HepG2 (cell line): ENCODE measurements at regions not wholly inside any gene's neighbourhood (a gene's known extent, or its start where the extent isn't known, plus 50 kb on each side); places are given as distances from the start of the nearest gene placed in this dataset.

Experiments
- ATAC-seq: fragments of 200-7000 bp; cut with Tn5 transposase; 3 replicates; pipeline ENCODE4 v1.9.1; 2020; ENCODE audit warnings: mild to moderate bottlenecking, moderate library complexity
- BruUV-seq: library from RNA; stranded (reverse); fragments of 400-500 nt; replicated peaks from 2 replicates; lab custom pipeline; 2021; lab: Mats Ljungman, UMichigan
- CTCF ChIA-PET: fragments of 300-600 bp; formaldehyde crosslinking; extraction: SDS; loops from one replicate; lab custom pipeline; 2021; ENCODE audit warnings: low total read pairs, inconsistent platforms, low intra/inter-chr PET ratio; lab: Yijun Ruan, JAX
- POLR2A ChIA-PET: fragments of 350-600 bp; sonication (Branson Sonifier 250); formaldehyde crosslinking; loops from one replicate; lab custom pipeline; 2020; ENCODE audit warnings: antibody characterized with exemption, inconsistent platforms; lab: Yijun Ruan, JAX
- DNase-seq: peaks from one replicate; pipeline ENCODE4 v3.0.0-alpha.2; 2015; ENCODE audit warnings: low spot score
- FAIRE-seq: peaks from 3 replicates; lab custom pipeline; 2011; peaks lifted over from hg19 to GRCh38; lab: Jason Lieb, UNC
- H2AFZ ChIP-seq: one replicate; pipeline ENCODE4 v1.6.1; 2011; ENCODE audit warnings: low read length, inconsistent platforms
- H3K27ac ChIP-seq: fragments of 300-600 bp; 3 replicates; pipeline ENCODE4 v1.8.0; 2011; ENCODE audit warnings: mixed run types, mild to moderate bottlenecking, mixed read lengths, low read length, inconsistent platforms; ENCODE audit not compliant: insufficient read depth; ENCODE audit errors: extremely low read length
- H3K27me3 ChIP-seq, 2 experiments: fragments of 200-600 bp in 1 of 2; 2 replicates in 1 of 2; 3 replicates in 1 of 2; pipeline versions ENCODE4 v1.6.0 to v1.8.0; 2011; ENCODE audit warnings: low read length in 2 of 2, mild to moderate bottlenecking in 2 of 2, moderate library complexity in 2 of 2, inconsistent platforms in 1 of 2; ENCODE audit not compliant: insufficient read depth in 2 of 2, control insufficient read depth in 1 of 2
- H3K36me3 ChIP-seq, 2 experiments: fragments of 200-600 bp in 1 of 2; replicated peaks in 1 of 2; 2 replicates in 1 of 2; 3 replicates in 1 of 2; pipeline versions ENCODE4 v1.5.1 to v1.8.0; 2011; ENCODE audit warnings: low read length in 2 of 2, inconsistent platforms in 1 of 2; ENCODE audit not compliant: insufficient read depth in 2 of 2, control insufficient read depth in 1 of 2
- H3K4me1 ChIP-seq: 2 replicates; pipeline ENCODE4 v1.5.1; 2012; ENCODE audit warnings: low read length, inconsistent platforms; ENCODE audit not compliant: insufficient read depth
- H3K4me2 ChIP-seq: 2 replicates; pipeline ENCODE4 v1.6.0; 2011; ENCODE audit warnings: low read depth, low read length, inconsistent platforms
- H3K4me3 ChIP-seq, 3 experiments: fragments of 200-600 bp in 1 of 3; sonication (generic), shearing (Covaris generic) in 1 of 3; replicated peaks in 1 of 3; 2 replicates each; pipeline ENCODE4 v1.5.1; 2011 to 2016; ENCODE audit warnings: low read length in 3 of 3, inconsistent platforms in 2 of 3, low read depth in 2 of 3, mild to moderate bottlenecking in 2 of 3, control low read depth in 1 of 3, mixed read lengths in 1 of 3; ENCODE audit not compliant: insufficient read depth in 1 of 3
- H3K79me2 ChIP-seq: one replicate; pipeline ENCODE4 v1.6.1; 2011; ENCODE audit warnings: low read length, inconsistent platforms; ENCODE audit not compliant: insufficient read depth
- H3K9ac ChIP-seq: 2 replicates; pipeline ENCODE4 v1.6.0; 2011; ENCODE audit warnings: mild to moderate bottlenecking, low read depth, low read length, inconsistent platforms; ENCODE audit not compliant: insufficient read depth
- H3K9me3 ChIP-seq: 2 replicates; pipeline ENCODE4 v1.5.1; 2012; ENCODE audit warnings: mild to moderate bottlenecking, low read length
- H4K20me1 ChIP-seq: 2 replicates; pipeline ENCODE4 v1.6.0; 2011; ENCODE audit warnings: inconsistent platforms, mild to moderate bottlenecking, low read length, moderate library complexity; ENCODE audit not compliant: insufficient read depth
- CBX1 ChIP-seq: IDR thresholded peaks from one replicate; pipeline ENCODE4 v1.6.1; 2016; ENCODE audit warnings: antibody characterized with exemption, low read depth
- CCDC6 ChIP-seq: sonication (generic); formaldehyde crosslinking; IDR thresholded peaks from 2 replicates; pipeline ENCODE4 v1.8.1; 2022; ENCODE audit warnings: mild to moderate bottlenecking, missing genetic modification reagents, moderate library complexity
- MAFG ChIP-seq: sonication (generic); formaldehyde crosslinking; IDR thresholded peaks from 2 replicates; pipeline ENCODE4 v1.5.1; 2020; ENCODE audit warnings: mild to moderate bottlenecking, missing genetic modification reagents
- NR3C1 ChIP-seq: sonication (generic); formaldehyde crosslinking; IDR thresholded peaks from 2 replicates; pipeline ENCODE4 v1.4.0; 2020; ENCODE audit warnings: missing genetic modification reagents
- ZMAT5 ChIP-seq: sonication (generic); formaldehyde crosslinking; IDR thresholded peaks from 2 replicates; pipeline ENCODE4 v1.5.0; 2020; ENCODE audit warnings: mild to moderate bottlenecking, low read depth, missing genetic modification reagents, borderline replicate concordance
- ZNF329 ChIP-seq: sonication (generic); formaldehyde crosslinking; IDR thresholded peaks from 2 replicates; pipeline ENCODE4 v1.9.0; 2021; ENCODE audit warnings: low read depth, mild to moderate bottlenecking, missing genetic modification reagents
- WGBS: methylation state at CpG from one replicate; pipeline ENCODE4 v1.1.6; 2017; ENCODE audit warnings: low lambda C conversion rate; 5-methylcytosine and 5-hydroxymethylcytosine counted together
- in situ Hi-C: cut with HindIII; loops from 2 replicates; pipeline ENCODE4 v1.10.0; 2017; ENCODE audit warnings: low pct_unique_long_range_greater_than_20kb; ENCODE audit not compliant: extremely low pct_ligation_motif_present
- intact Hi-C: fragments of 100-400 bp; cut with micrococcal nuclease; formaldehyde crosslinking; loops from one replicate; pipeline ENCODE4 v1.10.0; 2022; ENCODE audit not compliant: unreplicated experiment
- TF ChIP-seq, protein P1 (sequence below): sonication (generic); formaldehyde crosslinking; IDR thresholded peaks from 2 replicates; pipeline ENCODE4 v1.5.1; 2020; ENCODE audit warnings: mild to moderate bottlenecking, missing genetic modification reagents, moderate library complexity
- TF ChIP-seq, protein P2 (sequence below): IDR thresholded peaks from 2 replicates; pipeline ENCODE4 v1.4.0; 2020; ENCODE audit warnings: mild to moderate bottlenecking, missing genetic modification reagents
- TF ChIP-seq, protein P3 (sequence below): sonication (generic); formaldehyde crosslinking; IDR thresholded peaks from 2 replicates; pipeline ENCODE4 v1.5.0; 2020; ENCODE audit warnings: mild to moderate bottlenecking, missing genetic modification reagents, moderate library complexity
- TF ChIP-seq, protein P4 (sequence below): IDR thresholded peaks from 2 replicates; pipeline ENCODE4 v1.6.1; 2018; ENCODE audit warnings: missing genetic modification reagents

DNA sequence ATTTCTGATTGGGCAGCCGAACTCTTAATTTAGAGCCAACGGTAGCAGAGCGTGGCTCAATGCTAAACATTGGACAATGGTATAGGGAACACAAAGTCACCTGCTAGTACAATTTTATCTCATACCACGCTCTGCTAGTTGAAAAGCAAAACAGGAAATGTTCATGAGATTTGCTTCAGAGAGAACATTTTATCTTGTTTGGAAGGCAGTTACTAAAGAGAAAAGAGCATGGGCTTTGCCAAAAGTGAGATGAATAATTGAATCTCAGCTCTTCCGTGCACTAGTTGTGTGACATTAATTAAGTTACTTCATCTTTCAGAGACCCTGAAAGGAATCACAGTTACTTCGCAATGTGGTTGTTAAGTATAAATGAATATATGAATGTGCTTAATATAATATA is 161.5 kb upstream of the FAM13C start:
- no peak overlapping the region for H3K4me2 ChIP-seq
- no peak overlapping the region for H3K27ac ChIP-seq
- H3K36me3 ChIP-seq = no peaks in the 10 kb centered on the region
- no peaks in the 10 kb centered on the region for H3K9me3 ChIP-seq
- no peaks in the 10 kb centered on the region for H3K4me1 ChIP-seq
- ATAC-seq (no peak), FAIRE-seq (no peak), DNase-seq (no peak)
- intact Hi-C loops (no loop called here), in situ Hi-C loops (no loop called here)
- H2AFZ ChIP-seq = no peak overlapping the region
- no peaks in the 10 kb centered on the region for H3K79me2 ChIP-seq
- BruUV-seq = no TSS peak
- TF ChIP-seq CBX1 = no peak
- H3K4me3 ChIP-seq = no peak overlapping the region
- no peaks in the 10 kb centered on the region for H3K27me3 ChIP-seq
- CTCF ChIA-PET = no interaction called here
- no peak overlapping the region for H3K9ac ChIP-seq
- H4K20me1 ChIP-seq = no peaks in the 10 kb centered on the region
- 31% methylated on average over 6 of the region's 6 CpGs for WGBS
- POLR2A ChIA-PET = no interaction called here

- no peaks in the 10 kb centered on the region for H3K27me3 ChIP-seq
- no peak overlapping the region for H3K27ac ChIP-seq
- POLR2A ChIA-PET = no interaction called here
- H2AFZ ChIP-seq = no peak overlapping the region
- ATAC-seq (no peak), FAIRE-seq (no peak), DNase-seq (no peak)
- no peaks in the 10 kb centered on the region for H3K36me3 ChIP-seq
- no peaks in the 10 kb centered on the region for H3K9me3 ChIP-seq
- no peak overlapping the region for H3K4me3 ChIP-seq
- intact Hi-C loops = no loop called here
- no peaks in the 10 kb centered on the region for H3K4me1 ChIP-seq
- no peak overlapping the region for H3K9ac ChIP-seq
- H4K20me1 ChIP-seq = no peaks in the 10 kb centered on the region; the same call in 1 of the 2 replicates
- H3K79me2 ChIP-seq = no peaks in the 10 kb centered on the region
- CTCF ChIA-PET = no interaction called here
- 1% methylated on average over 3 of the region's 3 CpGs for WGBS
- no peak overlapping the region for H3K4me2 ChIP-seq
- in situ Hi-C loops = no loop called here
- BruUV-seq = no TSS peak
- TF ChIP-seq, protein P1, sequence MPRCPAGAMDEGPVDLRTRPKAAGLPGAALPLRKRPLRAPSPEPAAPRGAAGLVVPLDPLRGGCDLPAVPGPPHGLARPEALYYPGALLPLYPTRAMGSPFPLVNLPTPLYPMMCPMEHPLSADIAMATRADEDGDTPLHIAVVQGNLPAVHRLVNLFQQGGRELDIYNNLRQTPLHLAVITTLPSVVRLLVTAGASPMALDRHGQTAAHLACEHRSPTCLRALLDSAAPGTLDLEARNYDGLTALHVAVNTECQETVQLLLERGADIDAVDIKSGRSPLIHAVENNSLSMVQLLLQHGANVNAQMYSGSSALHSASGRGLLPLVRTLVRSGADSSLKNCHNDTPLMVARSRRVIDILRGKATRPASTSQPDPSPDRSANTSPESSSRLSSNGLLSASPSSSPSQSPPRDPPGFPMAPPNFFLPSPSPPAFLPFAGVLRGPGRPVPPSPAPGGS (CRISPR knock-in tag) = no peak
- TF ChIP-seq CCDC6 (CRISPR knock-in tag) (no peak), NR3C1 (CRISPR knock-in tag) (no peak), MAFG (CRISPR knock-in tag) (no peak), ZNF329 (CRISPR knock-in tag) (no peak), ZMAT5 (CRISPR knock-in tag) (no peak)
- TF ChIP-seq, protein P2, sequence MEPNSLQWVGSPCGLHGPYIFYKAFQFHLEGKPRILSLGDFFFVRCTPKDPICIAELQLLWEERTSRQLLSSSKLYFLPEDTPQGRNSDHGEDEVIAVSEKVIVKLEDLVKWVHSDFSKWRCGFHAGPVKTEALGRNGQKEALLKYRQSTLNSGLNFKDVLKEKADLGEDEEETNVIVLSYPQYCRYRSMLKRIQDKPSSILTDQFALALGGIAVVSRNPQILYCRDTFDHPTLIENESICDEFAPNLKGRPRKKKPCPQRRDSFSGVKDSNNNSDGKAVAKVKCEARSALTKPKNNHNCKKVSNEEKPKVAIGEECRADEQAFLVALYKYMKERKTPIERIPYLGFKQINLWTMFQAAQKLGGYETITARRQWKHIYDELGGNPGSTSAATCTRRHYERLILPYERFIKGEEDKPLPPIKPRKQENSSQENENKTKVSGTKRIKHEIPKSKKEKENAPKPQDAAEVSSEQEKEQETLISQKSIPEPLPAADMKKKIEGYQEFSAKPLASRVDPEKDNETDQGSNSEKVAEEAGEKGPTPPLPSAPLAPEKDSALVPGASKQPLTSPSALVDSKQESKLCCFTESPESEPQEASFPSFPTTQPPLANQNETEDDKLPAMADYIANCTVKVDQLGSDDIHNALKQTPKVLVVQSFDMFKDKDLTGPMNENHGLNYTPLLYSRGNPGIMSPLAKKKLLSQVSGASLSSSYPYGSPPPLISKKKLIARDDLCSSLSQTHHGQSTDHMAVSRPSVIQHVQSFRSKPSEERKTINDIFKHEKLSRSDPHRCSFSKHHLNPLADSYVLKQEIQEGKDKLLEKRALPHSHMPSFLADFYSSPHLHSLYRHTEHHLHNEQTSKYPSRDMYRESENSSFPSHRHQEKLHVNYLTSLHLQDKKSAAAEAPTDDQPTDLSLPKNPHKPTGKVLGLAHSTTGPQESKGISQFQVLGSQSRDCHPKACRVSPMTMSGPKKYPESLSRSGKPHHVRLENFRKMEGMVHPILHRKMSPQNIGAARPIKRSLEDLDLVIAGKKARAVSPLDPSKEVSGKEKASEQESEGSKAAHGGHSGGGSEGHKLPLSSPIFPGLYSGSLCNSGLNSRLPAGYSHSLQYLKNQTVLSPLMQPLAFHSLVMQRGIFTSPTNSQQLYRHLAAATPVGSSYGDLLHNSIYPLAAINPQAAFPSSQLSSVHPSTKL = no peak
- TF ChIP-seq, protein P3, sequence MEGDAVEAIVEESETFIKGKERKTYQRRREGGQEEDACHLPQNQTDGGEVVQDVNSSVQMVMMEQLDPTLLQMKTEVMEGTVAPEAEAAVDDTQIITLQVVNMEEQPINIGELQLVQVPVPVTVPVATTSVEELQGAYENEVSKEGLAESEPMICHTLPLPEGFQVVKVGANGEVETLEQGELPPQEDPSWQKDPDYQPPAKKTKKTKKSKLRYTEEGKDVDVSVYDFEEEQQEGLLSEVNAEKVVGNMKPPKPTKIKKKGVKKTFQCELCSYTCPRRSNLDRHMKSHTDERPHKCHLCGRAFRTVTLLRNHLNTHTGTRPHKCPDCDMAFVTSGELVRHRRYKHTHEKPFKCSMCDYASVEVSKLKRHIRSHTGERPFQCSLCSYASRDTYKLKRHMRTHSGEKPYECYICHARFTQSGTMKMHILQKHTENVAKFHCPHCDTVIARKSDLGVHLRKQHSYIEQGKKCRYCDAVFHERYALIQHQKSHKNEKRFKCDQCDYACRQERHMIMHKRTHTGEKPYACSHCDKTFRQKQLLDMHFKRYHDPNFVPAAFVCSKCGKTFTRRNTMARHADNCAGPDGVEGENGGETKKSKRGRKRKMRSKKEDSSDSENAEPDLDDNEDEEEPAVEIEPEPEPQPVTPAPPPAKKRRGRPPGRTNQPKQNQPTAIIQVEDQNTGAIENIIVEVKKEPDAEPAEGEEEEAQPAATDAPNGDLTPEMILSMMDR (CRISPR knock-in tag) = no peak
- TF ChIP-seq, protein P4, sequence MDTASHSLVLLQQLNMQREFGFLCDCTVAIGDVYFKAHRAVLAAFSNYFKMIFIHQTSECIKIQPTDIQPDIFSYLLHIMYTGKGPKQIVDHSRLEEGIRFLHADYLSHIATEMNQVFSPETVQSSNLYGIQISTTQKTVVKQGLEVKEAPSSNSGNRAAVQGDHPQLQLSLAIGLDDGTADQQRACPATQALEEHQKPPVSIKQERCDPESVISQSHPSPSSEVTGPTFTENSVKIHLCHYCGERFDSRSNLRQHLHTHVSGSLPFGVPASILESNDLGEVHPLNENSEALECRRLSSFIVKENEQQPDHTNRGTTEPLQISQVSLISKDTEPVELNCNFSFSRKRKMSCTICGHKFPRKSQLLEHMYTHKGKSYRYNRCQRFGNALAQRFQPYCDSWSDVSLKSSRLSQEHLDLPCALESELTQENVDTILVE = no peak
Observed at GRCh38 chr10:59517996-59518395, 155.6 kb upstream of the FAM13C start.
